ENCODE measurements at regions not wholly inside any gene's neighbourhood (a gene's known extent, or its start where the extent isn't known, plus 50 kb on each side); places are given as distances from the start of the nearest gene placed in this dataset.

DNA sequence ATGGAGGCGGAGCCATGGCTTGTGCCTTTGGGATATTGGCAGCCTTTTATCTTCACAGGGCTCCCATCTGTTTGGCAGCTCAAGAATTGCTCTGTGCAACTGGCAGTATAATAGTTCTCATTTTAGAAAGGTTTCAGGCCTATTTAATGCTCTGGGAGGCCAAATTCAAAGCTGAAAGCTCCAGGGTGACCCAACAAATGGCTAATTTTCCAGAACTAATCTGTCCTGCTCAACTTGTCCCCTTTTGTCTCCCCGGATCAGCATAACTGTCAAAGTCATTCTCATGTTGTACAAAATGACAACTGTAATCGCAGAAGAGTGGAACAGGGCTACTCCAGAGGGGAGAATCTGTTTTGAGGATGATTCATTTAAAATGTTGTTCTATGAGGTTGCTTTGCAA is 52.6 kb upstream of the CXCL14 start:
- in situ Hi-C loops (cut with HindIII; ENCODE audit: low pct_unique_long_range_greater_than_20kb, low sequenced_read_pairs) (no loop called here), intact Hi-C loops (cut with micrococcal nuclease; ENCODE audit: unreplicated experiment) (no loop called here)
- Histone ChIP-seq H3K36me3 (ENCODE audit: control insufficient read depth, insufficient read depth, low read length) (no peaks in the 10 kb centered on the region), H3K9me3 (ENCODE audit: control insufficient read depth, insufficient read depth, low read depth, low read length) (no peaks in the 10 kb centered on the region), H3K4me1 (ENCODE audit: control insufficient read depth, insufficient read depth, low read length) (no peaks in the 10 kb centered on the region), H3K27ac (ENCODE audit: low read length) (no peak overlapping the region), H3K27me3 (ENCODE audit: control insufficient read depth, insufficient read depth, low read length) (no peaks in the 10 kb centered on the region), H3K4me3 (ENCODE audit: low read depth in 2 of 2, low read length in 2 of 2) (no peak overlapping the region)
- TF ChIP-seq, protein P1, sequence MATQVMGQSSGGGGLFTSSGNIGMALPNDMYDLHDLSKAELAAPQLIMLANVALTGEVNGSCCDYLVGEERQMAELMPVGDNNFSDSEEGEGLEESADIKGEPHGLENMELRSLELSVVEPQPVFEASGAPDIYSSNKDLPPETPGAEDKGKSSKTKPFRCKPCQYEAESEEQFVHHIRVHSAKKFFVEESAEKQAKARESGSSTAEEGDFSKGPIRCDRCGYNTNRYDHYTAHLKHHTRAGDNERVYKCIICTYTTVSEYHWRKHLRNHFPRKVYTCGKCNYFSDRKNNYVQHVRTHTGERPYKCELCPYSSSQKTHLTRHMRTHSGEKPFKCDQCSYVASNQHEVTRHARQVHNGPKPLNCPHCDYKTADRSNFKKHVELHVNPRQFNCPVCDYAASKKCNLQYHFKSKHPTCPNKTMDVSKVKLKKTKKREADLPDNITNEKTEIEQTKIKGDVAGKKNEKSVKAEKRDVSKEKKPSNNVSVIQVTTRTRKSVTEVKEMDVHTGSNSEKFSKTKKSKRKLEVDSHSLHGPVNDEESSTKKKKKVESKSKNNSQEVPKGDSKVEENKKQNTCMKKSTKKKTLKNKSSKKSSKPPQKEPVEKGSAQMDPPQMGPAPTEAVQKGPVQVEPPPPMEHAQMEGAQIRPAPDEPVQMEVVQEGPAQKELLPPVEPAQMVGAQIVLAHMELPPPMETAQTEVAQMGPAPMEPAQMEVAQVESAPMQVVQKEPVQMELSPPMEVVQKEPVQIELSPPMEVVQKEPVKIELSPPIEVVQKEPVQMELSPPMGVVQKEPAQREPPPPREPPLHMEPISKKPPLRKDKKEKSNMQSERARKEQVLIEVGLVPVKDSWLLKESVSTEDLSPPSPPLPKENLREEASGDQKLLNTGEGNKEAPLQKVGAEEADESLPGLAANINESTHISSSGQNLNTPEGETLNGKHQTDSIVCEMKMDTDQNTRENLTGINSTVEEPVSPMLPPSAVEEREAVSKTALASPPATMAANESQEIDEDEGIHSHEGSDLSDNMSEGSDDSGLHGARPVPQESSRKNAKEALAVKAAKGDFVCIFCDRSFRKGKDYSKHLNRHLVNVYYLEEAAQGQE (IDR thresholded peaks at IDR 0.05; ENCODE audit: insufficient read depth in 1 of 2, low read depth in 2 of 2, low read length in 1 of 2), result no peak
- TF ChIP-seq, protein P2, sequence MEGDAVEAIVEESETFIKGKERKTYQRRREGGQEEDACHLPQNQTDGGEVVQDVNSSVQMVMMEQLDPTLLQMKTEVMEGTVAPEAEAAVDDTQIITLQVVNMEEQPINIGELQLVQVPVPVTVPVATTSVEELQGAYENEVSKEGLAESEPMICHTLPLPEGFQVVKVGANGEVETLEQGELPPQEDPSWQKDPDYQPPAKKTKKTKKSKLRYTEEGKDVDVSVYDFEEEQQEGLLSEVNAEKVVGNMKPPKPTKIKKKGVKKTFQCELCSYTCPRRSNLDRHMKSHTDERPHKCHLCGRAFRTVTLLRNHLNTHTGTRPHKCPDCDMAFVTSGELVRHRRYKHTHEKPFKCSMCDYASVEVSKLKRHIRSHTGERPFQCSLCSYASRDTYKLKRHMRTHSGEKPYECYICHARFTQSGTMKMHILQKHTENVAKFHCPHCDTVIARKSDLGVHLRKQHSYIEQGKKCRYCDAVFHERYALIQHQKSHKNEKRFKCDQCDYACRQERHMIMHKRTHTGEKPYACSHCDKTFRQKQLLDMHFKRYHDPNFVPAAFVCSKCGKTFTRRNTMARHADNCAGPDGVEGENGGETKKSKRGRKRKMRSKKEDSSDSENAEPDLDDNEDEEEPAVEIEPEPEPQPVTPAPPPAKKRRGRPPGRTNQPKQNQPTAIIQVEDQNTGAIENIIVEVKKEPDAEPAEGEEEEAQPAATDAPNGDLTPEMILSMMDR (IDR thresholded peaks at IDR 0.05), result no peak
- TF ChIP-seq POLR2AphosphoS5 (IDR thresholded peaks at IDR 0.05; ENCODE audit: low read depth, low read length) (no peak), TCF7L2 (IDR thresholded peaks at IDR 0.05; ENCODE audit: low read depth, low read length) (no peak), SIN3A (IDR thresholded peaks at IDR 0.05; ENCODE audit: borderline replicate concordance, insufficient read depth, low read depth, low read length) (no peak)
- ATAC-seq (no peak), DNase-seq (ENCODE audit: low read depth, low spot score) (no peak)
- ChIA-PET CTCF (no interaction called here), POLR2A (no interaction called here)
- BruUV-seq (replicated peaks), result no TSS peak

DNA sequence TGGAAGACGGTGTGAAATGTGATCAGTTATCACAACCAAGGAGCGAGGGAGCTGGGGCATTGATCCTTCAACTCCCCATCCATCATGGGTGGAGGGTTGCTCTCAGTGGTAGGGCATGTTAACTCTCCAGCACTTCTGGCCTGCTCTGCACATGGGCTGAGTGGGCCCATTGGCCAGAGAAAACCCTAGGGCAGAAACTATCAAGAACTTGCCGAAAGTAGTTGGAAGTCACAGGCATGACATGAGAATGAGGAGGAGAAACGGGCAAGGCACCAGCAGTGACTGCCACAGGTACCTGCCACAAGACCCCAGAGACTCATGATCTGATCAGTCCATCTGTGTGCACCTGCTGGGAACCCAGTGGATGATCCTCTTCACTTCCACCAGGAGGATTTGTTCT is 50.9 kb upstream of the CXCL14 start:
- no peak overlapping the region for H3K4me3 ChIP-seq (ENCODE audit: low read depth in 2 of 2, low read length in 2 of 2)
- DNase-seq (ENCODE audit: low read depth, low spot score), result no peak
- in situ Hi-C loops (cut with HindIII; ENCODE audit: low pct_unique_long_range_greater_than_20kb, low sequenced_read_pairs) (no loop called here), intact Hi-C loops (cut with micrococcal nuclease; ENCODE audit: unreplicated experiment) (no loop called here)
- ATAC-seq, result no peak
- ChIA-PET CTCF (no interaction called here), POLR2A (no interaction called here)
- no peaks in the 10 kb centered on the region for H3K27me3 ChIP-seq (ENCODE audit: control insufficient read depth, insufficient read depth, low read length)
- H3K36me3 ChIP-seq (ENCODE audit: control insufficient read depth, insufficient read depth, low read length), result no peaks in the 10 kb centered on the region
- TF ChIP-seq SIN3A (IDR thresholded peaks at IDR 0.05; ENCODE audit: borderline replicate concordance, insufficient read depth, low read depth, low read length) (no peak), TCF7L2 (IDR thresholded peaks at IDR 0.05; ENCODE audit: low read depth, low read length) (no peak)
- TF ChIP-seq, protein P2 (IDR thresholded peaks at IDR 0.05), result no peak
- H3K27ac ChIP-seq (ENCODE audit: low read length), result no peak overlapping the region
- no peaks in the 10 kb centered on the region for H3K9me3 ChIP-seq (ENCODE audit: control insufficient read depth, insufficient read depth, low read depth, low read length)
- BruUV-seq (replicated peaks), result no TSS peak
- H3K4me1 ChIP-seq (ENCODE audit: control insufficient read depth, insufficient read depth, low read length), result no peaks in the 10 kb centered on the region

All from Panc1 (cell line).